ENCODE measurements at regions not wholly inside any gene's neighbourhood (a gene's known extent, or its start where the extent isn't known, plus 50 kb on each side); places are given as distances from the start of the nearest gene placed in this dataset.

- ATAC-seq: no peak
- Histone ChIP-seq H3K9me3 (no peaks in the 10 kb centered on the region), H3K27me3 (peaks cover 5 to 16% of the 10 kb centered on the region in 2 donors), H3K4me1 (no peaks in the 10 kb centered on the region), H3K27ac (no peak overlapping the region), H3K4me3 (no peak overlapping the region), H3K36me3 (no peaks in the 10 kb centered on the region)
- DNase-seq: no peak
- no peak for TF ChIP-seq CTCF (IDR thresholded peaks at IDR 0.05)
- intact Hi-C loops (cut with DNase I): no loop called here
Measured at GRCh38 chr10:123538401-123539320, 127.5 kb upstream of the GPR26 start.

- H3K27ac ChIP-seq: no peak overlapping the region
- no peak for TF ChIP-seq CTCF (IDR thresholded peaks at IDR 0.05)
- H3K27me3 ChIP-seq: peaks cover 5 to 16% of the 10 kb centered on the region in 2 donors
- no peaks in the 10 kb centered on the region for H3K36me3 ChIP-seq
- ATAC-seq (no peak), DNase-seq (no peak)
- intact Hi-C loops (cut with DNase I): no loop called here
- H3K9me3 ChIP-seq: no peaks in the 10 kb centered on the region
- H3K4me1 ChIP-seq: no peaks in the 10 kb centered on the region
- no peak overlapping the region for H3K4me3 ChIP-seq
Measured at GRCh38 chr10:123544986-123545385, 121.2 kb upstream of the GPR26 start.

- ATAC-seq (no peak), DNase-seq (no peak)
- Histone ChIP-seq H3K4me1 (no peaks in the 10 kb centered on the region), H3K36me3 (no peaks in the 10 kb centered on the region), H3K27me3 (peaks cover 0 to 38% of the 10 kb centered on the region in 2 donors), H3K27ac (no peak overlapping the region), H3K4me3 (no peak overlapping the region), H3K9me3 (no peaks in the 10 kb centered on the region)
- no peak for TF ChIP-seq CTCF (IDR thresholded peaks at IDR 0.05)
- intact Hi-C loops (cut with DNase I): no loop called here
Measured at GRCh38 chr10:123548770-123549169, 117.4 kb upstream of the GPR26 start.

- Histone ChIP-seq H3K27me3 (peaks cover 0 to 48% of the 10 kb centered on the region in 2 donors), H3K4me1 (no peaks in the 10 kb centered on the region), H3K36me3 (no peaks in the 10 kb centered on the region), H3K9me3 (no peaks in the 10 kb centered on the region), H3K27ac (no peak overlapping the region), H3K4me3 (no peak overlapping the region)
- intact Hi-C loops (cut with DNase I): no loop called here
- DNase-seq: no peak
- no peak for ATAC-seq
- TF ChIP-seq CTCF (IDR thresholded peaks at IDR 0.05): no peak
Measured at GRCh38 chr10:123549761-123550454, 116.2 kb upstream of the GPR26 start.

GRCh38 chr10:123550675-123551096 is 115.5 kb upstream of the GPR26 start:
- no peaks in the 10 kb centered on the region for H3K9me3 ChIP-seq
- H3K4me1 ChIP-seq: no peaks in the 10 kb centered on the region
- intact Hi-C loops (cut with DNase I): no loop called here
- H3K27ac ChIP-seq: no peak overlapping the region
- H3K4me3 ChIP-seq: no peak overlapping the region
- H3K27me3 ChIP-seq: peaks cover 0 to 54% of the 10 kb centered on the region in 2 donors
- TF ChIP-seq CTCF (IDR thresholded peaks at IDR 0.05): no peak
- ATAC-seq: no peak
- H3K36me3 ChIP-seq: no peaks in the 10 kb centered on the region
- DNase-seq: no peak

Data from left lung (tissue), 4 donors.